Activated naive CD4-positive, alpha-beta T cell treated with anti-CD3 and anti-CD28 coated beads, Interleukin-2, amount 50 U/mL, for 72 hours (primary cell): ENCODE measurements at regions not wholly inside any gene's neighbourhood (a gene's known extent, or its start where the extent isn't known, plus 50 kb on each side); places are given as distances from the start of the nearest gene placed in this dataset.
"Not testable (repeated sequence)": the region's sequence is repeated elsewhere in the genome, so short reads cannot be mapped to it uniquely, and the experiment has no call there.

ENCODE experiments used
- ATAC-seq, 2 donors: fragments of 150-1000 bp; cut with Tn5 transposase; 2 replicates each; pipeline ENCODE4 v1.10.0; 2021; ENCODE audit warnings: mild to moderate bottlenecking in 2 of 2, moderate library complexity in 2 of 2
- DNase-seq, 2 donors: peaks; one replicate each; pipeline ENCODE4 v3.0.0; 2021 to 2022; ENCODE audit warnings: low spot score in 2 of 2
- H3K27ac Mint-ChIP-seq, 2 donors: one replicate each; pipeline ENCODE4 v1.8.0; 2022; ENCODE audit warnings: mild to moderate bottlenecking in 2 of 2, mixed read lengths in 2 of 2
- H3K36me3 Mint-ChIP-seq, 2 donors: one replicate each; pipeline ENCODE4 v1.8.0; 2022; ENCODE audit warnings: mixed read lengths in 2 of 2
- H3K9me3 Mint-ChIP-seq, 2 donors: one replicate each; pipeline ENCODE4 v1.8.0; 2022; ENCODE audit warnings: mixed read lengths in 2 of 2

- not testable (repeated sequence) for H3K9me3 Mint-ChIP-seq, H3K27ac Mint-ChIP-seq, DNase-seq, H3K36me3 Mint-ChIP-seq, ATAC-seq
Measured at GRCh38 chr4:27075603-27076002, 215.0 kb downstream of the STIM2 start.

- H3K36me3 Mint-ChIP-seq, result no peaks in the 10 kb centered on the region
- ATAC-seq (no peak), DNase-seq (no peak)
- H3K27ac Mint-ChIP-seq, result no peak overlapping the region
- no peaks in the 10 kb centered on the region for H3K9me3 Mint-ChIP-seq
Measured at GRCh38 chr4:27078934-27079455, 218.4 kb downstream of the STIM2 start.

GRCh38 chr4:27081675-27082586 is 221.3 kb downstream of the STIM2 start:
- H3K27ac Mint-ChIP-seq, result no peak overlapping the region
- H3K36me3 Mint-ChIP-seq, result no peaks in the 10 kb centered on the region
- H3K9me3 Mint-ChIP-seq, result no peaks in the 10 kb centered on the region
- DNase-seq (no peak), ATAC-seq (no peak)

DNA sequence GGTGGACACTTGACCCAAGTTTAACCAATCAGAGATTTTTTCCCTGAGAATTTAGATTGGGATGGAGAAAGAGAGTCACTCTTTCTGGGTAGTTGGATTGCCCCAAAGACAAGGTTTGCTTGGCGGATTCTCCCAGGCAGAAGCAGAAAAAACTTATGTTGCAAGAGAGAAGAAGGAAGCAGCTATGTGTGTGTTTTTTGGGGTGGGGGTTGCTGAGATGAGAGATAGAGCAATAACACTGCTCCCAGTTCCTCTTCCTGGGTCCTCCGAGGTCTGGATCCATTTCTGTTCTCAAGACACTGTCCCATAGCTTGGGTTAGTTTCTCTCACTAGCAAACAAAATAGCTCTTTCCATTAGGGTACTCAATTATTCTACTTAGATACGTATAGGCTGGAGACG is 222.1 kb downstream of the STIM2 start:
- Mint-ChIP-seq H3K9me3 (no peaks in the 10 kb centered on the region), H3K36me3 (no peaks in the 10 kb centered on the region), H3K27ac (no peak overlapping the region)
- DNase-seq (no peak), ATAC-seq (no peak)

GRCh38 chr4:27084685-27085361 is 224.2 kb downstream of the STIM2 start:
- Mint-ChIP-seq H3K27ac (no peak overlapping the region), H3K36me3 (no peaks in the 10 kb centered on the region), H3K9me3 (no peaks in the 10 kb centered on the region)
- ATAC-seq (no peak), DNase-seq (peak in 1 of 2 donors; percentile 6)

GRCh38 chr4:27085396-27085795 is 224.8 kb downstream of the STIM2 start:
- DNase-seq, result no peak
- no peak for ATAC-seq
- H3K9me3 Mint-ChIP-seq, result no peaks in the 10 kb centered on the region
- no peak overlapping the region for H3K27ac Mint-ChIP-seq
- no peaks in the 10 kb centered on the region for H3K36me3 Mint-ChIP-seq

- H3K9me3 Mint-ChIP-seq, result no peaks in the 10 kb centered on the region
- no peak overlapping the region for H3K27ac Mint-ChIP-seq
- no peak for ATAC-seq
- DNase-seq, result no peak
- no peaks in the 10 kb centered on the region for H3K36me3 Mint-ChIP-seq
Measured at GRCh38 chr4:27087306-27088045, 226.8 kb downstream of the STIM2 start.

DNA sequence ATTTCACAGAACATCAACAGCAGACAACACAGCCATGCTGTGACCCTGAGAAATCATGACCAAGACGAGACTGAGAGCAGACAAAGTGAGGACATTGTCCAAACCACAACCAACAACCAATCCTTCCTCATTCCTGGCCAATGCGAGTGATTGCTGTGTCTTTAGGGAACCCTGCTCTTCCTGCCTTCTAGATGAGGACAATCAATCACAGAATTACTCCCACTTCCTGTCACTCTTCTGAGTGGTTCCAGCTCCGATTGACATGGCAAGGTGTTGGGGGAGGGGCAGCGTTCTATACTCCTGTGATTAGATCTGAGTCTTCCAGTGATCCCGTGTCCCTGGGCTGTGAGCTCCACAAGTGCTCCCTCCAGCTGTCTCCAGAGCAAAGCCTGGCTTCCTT is 227.8 kb downstream of the STIM2 start:
- no peak overlapping the region for H3K27ac Mint-ChIP-seq
- ATAC-seq, result no peak

GRCh38 chr4:27089186-27089585 is 228.5 kb downstream of the STIM2 start:
- Mint-ChIP-seq H3K36me3 (no peaks in the 10 kb centered on the region), H3K9me3 (no peaks in the 10 kb centered on the region), H3K27ac (no peak overlapping the region)
- ATAC-seq (no peak), DNase-seq (no peak)

More for the DNA sequence above, 227.8 kb downstream of the STIM2 start:
- Mint-ChIP-seq H3K36me3 (no peaks in the 10 kb centered on the region), H3K9me3 (no peaks in the 10 kb centered on the region)
- no peak for DNase-seq

GRCh38 chr4:27090406-27090805 is 229.8 kb downstream of the STIM2 start:
- H3K36me3 Mint-ChIP-seq, result no peaks in the 10 kb centered on the region
- DNase-seq (no peak), ATAC-seq (no peak)
- H3K27ac Mint-ChIP-seq, result no peak overlapping the region
- H3K9me3 Mint-ChIP-seq, result no peaks in the 10 kb centered on the region

DNA sequence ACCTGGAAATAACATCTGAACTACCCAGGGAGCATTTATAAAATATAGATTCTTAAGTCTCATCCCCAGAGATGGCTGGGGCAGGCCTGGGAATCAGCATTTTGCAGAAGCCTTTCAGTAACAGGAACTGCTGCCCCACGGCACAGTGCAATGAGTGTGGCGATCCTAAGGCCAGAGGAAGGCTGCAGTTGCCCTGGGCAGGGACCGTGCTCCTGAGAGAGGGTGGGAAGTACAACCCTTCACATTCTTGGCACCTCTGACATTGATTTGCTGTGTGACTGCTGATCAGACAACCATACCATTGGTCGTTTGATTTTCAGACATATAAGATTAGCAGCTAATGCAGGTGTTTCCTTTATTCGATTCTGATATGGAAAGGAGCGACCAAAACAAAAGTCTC is 233.6 kb downstream of the STIM2 start:
- DNase-seq, result no peak
- Mint-ChIP-seq H3K27ac (no peak overlapping the region), H3K9me3 (no peaks in the 10 kb centered on the region), H3K36me3 (no peaks in the 10 kb centered on the region)
- no peak for ATAC-seq

GRCh38 chr4:27094783-27095182 is 234.1 kb downstream of the STIM2 start:
- ATAC-seq (no peak), DNase-seq (no peak)
- Mint-ChIP-seq H3K27ac (no peak overlapping the region), H3K9me3 (no peaks in the 10 kb centered on the region), H3K36me3 (no peaks in the 10 kb centered on the region)

DNA sequence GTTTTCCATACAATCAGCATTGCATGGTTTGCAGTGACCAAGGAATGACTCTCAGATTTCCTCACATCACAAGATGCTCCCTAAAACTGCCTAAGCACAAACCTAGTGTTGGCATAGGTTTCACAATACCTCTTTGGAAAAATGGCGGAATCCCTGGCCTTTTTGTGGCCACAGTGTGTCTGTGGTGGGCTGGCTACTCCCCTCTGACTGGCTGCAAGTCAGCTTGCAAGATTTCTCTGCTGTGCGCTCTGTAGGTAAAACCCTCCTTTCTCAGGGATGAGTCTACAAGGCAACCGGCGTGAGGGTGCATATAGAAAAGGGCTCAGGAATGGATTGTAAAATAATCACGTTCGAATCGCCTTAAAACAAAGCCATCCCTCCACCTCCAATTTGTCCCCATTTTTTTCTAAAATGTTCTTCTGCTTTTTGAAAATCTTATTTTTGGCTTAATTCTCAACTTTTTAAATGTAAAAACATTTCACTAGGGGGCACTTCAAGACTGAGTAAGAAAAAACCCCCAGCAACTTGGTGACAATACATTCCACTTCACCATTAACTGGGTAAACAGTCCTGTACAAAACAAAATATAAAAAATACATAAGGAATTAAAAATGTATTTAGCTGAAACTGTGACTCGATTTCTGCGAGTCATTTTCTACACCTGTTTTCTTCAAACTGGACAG is 235.6 kb downstream of the STIM2 start:
- DNase-seq (no peak), ATAC-seq (no peak)
- Mint-ChIP-seq H3K27ac (no peak overlapping the region), H3K9me3 (no peaks in the 10 kb centered on the region), H3K36me3 (no peaks in the 10 kb centered on the region)

- H3K9me3 Mint-ChIP-seq, result no peaks in the 10 kb centered on the region
- no peak for DNase-seq
- no peak for ATAC-seq
- H3K27ac Mint-ChIP-seq, result no peak overlapping the region
- no peaks in the 10 kb centered on the region for H3K36me3 Mint-ChIP-seq
Measured at GRCh38 chr4:27098034-27098433, 237.4 kb downstream of the STIM2 start.

DNA sequence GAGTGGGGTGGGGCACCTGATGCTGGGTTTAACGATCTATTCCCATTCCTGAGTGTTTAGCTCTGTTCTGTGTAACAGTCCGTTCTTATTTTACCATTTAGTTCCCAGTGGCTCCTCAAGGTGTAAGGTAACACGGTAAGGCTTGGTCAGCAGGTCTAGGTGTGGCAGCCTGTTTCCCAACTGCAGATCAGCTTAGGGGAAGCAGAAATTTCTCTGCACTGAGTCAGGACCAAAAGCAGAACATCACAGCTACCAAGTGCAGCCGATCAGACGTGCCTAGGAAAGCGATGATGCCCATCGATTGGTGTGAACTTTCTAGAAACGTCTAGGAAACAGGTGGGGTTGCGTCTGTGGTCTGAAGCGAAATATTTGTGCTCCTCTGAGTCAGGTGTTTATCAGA is 240.1 kb downstream of the STIM2 start:
- no peaks in the 10 kb centered on the region for H3K9me3 Mint-ChIP-seq
- H3K27ac Mint-ChIP-seq, result no peak overlapping the region
- no peak for ATAC-seq
- no peaks in the 10 kb centered on the region for H3K36me3 Mint-ChIP-seq
- DNase-seq, result no peak

DNA sequence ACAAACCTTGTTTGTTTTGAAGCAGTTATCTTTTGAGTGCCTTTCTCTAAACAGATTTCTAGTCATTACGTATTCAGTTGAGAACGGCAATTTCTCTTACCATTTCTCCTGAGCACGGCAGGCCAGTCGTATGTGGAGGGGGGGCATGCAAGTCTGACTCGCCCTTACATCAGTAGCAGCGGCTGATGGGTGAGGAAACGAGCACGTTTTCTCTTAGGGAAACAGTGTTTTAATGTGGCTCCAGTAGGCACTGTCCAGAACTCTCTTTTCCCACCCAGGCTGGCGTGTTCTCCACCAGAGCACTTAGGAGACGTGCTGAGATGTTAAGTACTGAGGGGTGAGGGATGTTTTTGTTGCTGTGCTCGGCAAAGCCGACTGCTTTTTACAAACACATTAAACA is 240.5 kb downstream of the STIM2 start:
- no peak overlapping the region for H3K27ac Mint-ChIP-seq
- DNase-seq (no peak), ATAC-seq (no peak)
- no peaks in the 10 kb centered on the region for H3K9me3 Mint-ChIP-seq
- H3K36me3 Mint-ChIP-seq, result no peaks in the 10 kb centered on the region

DNA sequence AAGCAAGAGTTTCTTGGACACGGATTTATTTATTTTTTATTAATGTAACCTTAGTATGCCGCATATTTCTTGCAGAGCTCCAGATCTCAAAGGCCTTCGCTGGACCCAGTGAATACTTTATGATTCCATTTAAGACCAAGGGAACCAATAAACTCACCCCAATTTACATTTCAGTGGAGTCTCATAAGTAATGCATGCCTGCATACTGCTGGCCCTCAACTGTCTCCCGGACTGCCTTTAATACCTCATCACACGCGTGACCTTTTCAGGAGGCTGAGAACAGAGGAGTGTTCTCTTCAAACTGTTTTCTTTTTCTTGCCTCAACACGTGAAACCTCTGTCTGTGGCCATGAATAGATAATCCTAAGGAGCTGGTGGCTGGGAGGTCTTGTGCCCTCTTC is 240.9 kb downstream of the STIM2 start:
- Mint-ChIP-seq H3K9me3 (no peaks in the 10 kb centered on the region), H3K36me3 (no peaks in the 10 kb centered on the region), H3K27ac (no peak overlapping the region)
- ATAC-seq, result no peak
- DNase-seq, result no peak
